H1 (cell line): ENCODE measurements at regions not wholly inside any gene's neighbourhood (a gene's known extent, or its start where the extent isn't known, plus 50 kb on each side); places are given as distances from the start of the nearest gene placed in this dataset.

Experiments
- CTCF ChIA-PET: fragments of 300-600 bp; sonication (Branson Sonifier 250); formaldehyde crosslinking; loops from one replicate; lab custom pipeline; 2021; ENCODE audit not compliant: partially characterized antibody; lab: Charles Lee
- POLR2A ChIA-PET: fragments of 300-600 bp; sonication (Branson Sonifier 250); formaldehyde crosslinking; loops from one replicate; lab custom pipeline; 2021; ENCODE audit warnings: inconsistent platforms; ENCODE audit not compliant: partially characterized antibody; lab: Charles Lee
- DNase-seq, 2 experiments: peaks; one replicate each; pipeline versions ENCODE4 v3.0.0 to v3.0.0-alpha.2; 2010 to 2022; ENCODE audit warnings: low spot score in 2 of 2, low read depth in 1 of 2, mixed read lengths in 1 of 2
- FAIRE-seq: peaks from 2 replicates; lab custom pipeline; 2011; peaks lifted over from hg19 to GRCh38; lab: Jason Lieb, UNC
- H2AFZ ChIP-seq: 2 replicates; pipeline ENCODE4 v1.8.1; 2012; ENCODE audit warnings: low read length, inconsistent platforms
- H2AK5ac ChIP-seq: 2 replicates; pipeline ENCODE4 v1.6.1; 2013; ENCODE audit warnings: low read depth, low read length
- H2BK120ac ChIP-seq: replicated peaks from 2 replicates; pipeline ENCODE3; 2013; ENCODE audit warnings: low read depth, low read length, inconsistent platforms
- H2BK12ac ChIP-seq: 2 replicates; pipeline ENCODE4 v1.6.1; 2013; ENCODE audit warnings: low read depth, low read length
- H2BK15ac ChIP-seq: 2 replicates; pipeline ENCODE4 v1.6.1; 2013; ENCODE audit warnings: low read length
- H2BK20ac ChIP-seq: 2 replicates; pipeline ENCODE4 v1.6.1; 2013; ENCODE audit warnings: low read length
- H2BK5ac ChIP-seq: 2 replicates; pipeline ENCODE4 v1.6.1; 2013; ENCODE audit warnings: low read depth, low read length
- H3K14ac ChIP-seq: 2 replicates; pipeline ENCODE4 v1.6.1; 2013; ENCODE audit warnings: inconsistent platforms; ENCODE audit not compliant: insufficient read length
- H3K18ac ChIP-seq: 2 replicates; pipeline ENCODE4 v1.6.1; 2013; ENCODE audit warnings: low read length; ENCODE audit errors: extremely low read depth
- H3K23ac ChIP-seq: 2 replicates; pipeline ENCODE4 v1.6.1; 2013; ENCODE audit warnings: inconsistent platforms; ENCODE audit not compliant: insufficient read length
- H3K23me2 ChIP-seq: 2 replicates; pipeline ENCODE4 v1.6.1; 2013; ENCODE audit warnings: low read depth, low read length
- H3K27ac ChIP-seq: 2 replicates; pipeline ENCODE4 v1.6.1; 2011; ENCODE audit warnings: low read depth, low read length, inconsistent platforms
- H3K27me3 ChIP-seq, 4 experiments: replicated peaks in 1 of 4; 1 replicate in 1 of 4; 2 replicates in 3 of 4; pipeline versions ENCODE4 v1.6.1 to v1.8.1; 2011 to 2013; ENCODE audit warnings: low read length in 3 of 4, mild to moderate bottlenecking in 3 of 4, inconsistent platforms in 2 of 4, mixed read lengths in 2 of 4, moderate library complexity in 1 of 4; ENCODE audit not compliant: control insufficient read depth in 3 of 4, insufficient read depth in 3 of 4; ENCODE audit errors: extremely low read depth in 1 of 4
- H3K36me3 ChIP-seq, 4 experiments: 2 replicates each; pipeline versions ENCODE4 v1.6.1 to v1.8.1; 2011 to 2013; ENCODE audit warnings: mild to moderate bottlenecking in 4 of 4, low read length in 3 of 4, moderate library complexity in 2 of 4, control low read depth in 1 of 4, inconsistent platforms in 1 of 4; ENCODE audit not compliant: insufficient read depth in 4 of 4, control insufficient read depth in 2 of 4
- H3K4ac ChIP-seq: replicated peaks from 2 replicates; pipeline ENCODE3; 2013; ENCODE audit warnings: low read length, low read depth, mixed read lengths, inconsistent platforms; ENCODE audit not compliant: insufficient read length
- H3K4me1 ChIP-seq, 4 experiments: replicated peaks in 1 of 4; 1 replicate in 1 of 4; 2 replicates in 3 of 4; pipeline versions ENCODE4 v1.6.1 to v1.8.1; 2011 to 2013; ENCODE audit warnings: low read length in 3 of 4, inconsistent platforms in 2 of 4, mixed read lengths in 1 of 4; ENCODE audit not compliant: insufficient read depth in 4 of 4, control insufficient read depth in 3 of 4
- H3K4me2 ChIP-seq, 2 experiments: 2 replicates each; pipeline versions ENCODE4 v1.6.1 to v1.8.1; 2011 to 2013; ENCODE audit warnings: low read depth in 2 of 2, low read length in 2 of 2, control low read depth in 1 of 2, inconsistent platforms in 1 of 2, mild to moderate bottlenecking in 1 of 2; ENCODE audit not compliant: insufficient read depth in 1 of 2
- H3K4me3 ChIP-seq, 4 experiments: fragments of 200-600, 300-600 bp in 1 of 4; sonication (generic), shearing (Covaris generic), sonication (Bioruptor Twin) in 1 of 4; 2 replicates each; pipeline versions ENCODE4 v1.5.1 to v1.8.1; 2011 to 2016; ENCODE audit warnings: low read length in 4 of 4, low read depth in 3 of 4, control low read depth in 2 of 4, inconsistent platforms in 2 of 4, mild to moderate bottlenecking in 2 of 4, mixed read lengths in 1 of 4, moderate library complexity in 1 of 4; ENCODE audit not compliant: insufficient read depth in 2 of 4; ENCODE audit errors: extremely low read depth in 1 of 4
- H3K56ac ChIP-seq: replicated peaks from 2 replicates; pipeline ENCODE3; 2013; ENCODE audit warnings: low read depth, mild to moderate bottlenecking, mixed read lengths, low read length, inconsistent platforms; ENCODE audit not compliant: insufficient read length
- H3K79me1 ChIP-seq: 2 replicates; pipeline ENCODE4 v1.6.1; 2013; ENCODE audit warnings: low read depth, low read length, control low read depth
- H3K79me2 ChIP-seq, 2 experiments: 2 replicates each; pipeline versions ENCODE4 v1.6.1 to v1.8.1; 2012 to 2013; ENCODE audit warnings: low read length in 2 of 2, mild to moderate bottlenecking in 2 of 2, inconsistent platforms in 1 of 2; ENCODE audit not compliant: insufficient read depth in 2 of 2, control insufficient read depth in 1 of 2
- H3K9ac ChIP-seq, 4 experiments: replicated peaks in 1 of 4; 1 replicate in 1 of 4; 2 replicates in 3 of 4; pipeline versions ENCODE4 v1.6.1 to v1.8.1; 2011 to 2013; ENCODE audit warnings: low read depth in 3 of 4, low read length in 3 of 4, control low read depth in 2 of 4, mild to moderate bottlenecking in 2 of 4, moderate library complexity in 2 of 4, inconsistent platforms in 1 of 4; ENCODE audit errors: extremely low read depth in 1 of 4
- H3K9me3 ChIP-seq, 2 experiments: 2 replicates each; pipeline versions ENCODE4 v1.6.1 to v1.8.1; 2012 to 2013; ENCODE audit warnings: mild to moderate bottlenecking in 2 of 2, moderate library complexity in 2 of 2, control low read depth in 1 of 2, inconsistent platforms in 1 of 2, low read depth in 1 of 2, low read length in 1 of 2, mixed read lengths in 1 of 2; ENCODE audit not compliant: insufficient read depth in 2 of 2
- H4K20me1 ChIP-seq, 2 experiments: replicated peaks in 1 of 2; 2 replicates each; pipeline versions ENCODE3 to v1.8.1; 2011 to 2013; ENCODE audit warnings: inconsistent platforms in 2 of 2, low read length in 2 of 2, mild to moderate bottlenecking in 1 of 2; ENCODE audit not compliant: insufficient read depth in 2 of 2, control insufficient read depth in 1 of 2
- H4K5ac ChIP-seq: 2 replicates; pipeline ENCODE4 v1.6.1; 2013; ENCODE audit warnings: low read length, low read depth, mixed read lengths, inconsistent platforms; ENCODE audit not compliant: insufficient read length
- H4K8ac ChIP-seq: 2 replicates; pipeline ENCODE4 v1.8.0; 2013; ENCODE audit warnings: mild to moderate bottlenecking, moderate library complexity, low read length, inconsistent platforms; ENCODE audit not compliant: insufficient read depth; ENCODE audit errors: extremely low read depth
- H4K91ac ChIP-seq: replicated peaks from 2 replicates; pipeline ENCODE3; 2013; ENCODE audit warnings: low read length, mixed read lengths, inconsistent platforms; ENCODE audit not compliant: insufficient read length
- EZH2 ChIP-seq: fragments of 200-600 bp; sonication (generic); IDR thresholded peaks from 2 replicates; pipeline ENCODE4 v1.7.1; 2012; ENCODE audit warnings: low read depth, mild to moderate bottlenecking, moderate library complexity, low read length, inconsistent platforms; ENCODE audit not compliant: severe bottlenecking
- WGBS, 2 experiments: shearing (Covaris generic) in 1 of 2; methylation state at CpG; one replicate each; pipeline versions ENCODE4 v1.1.6 to v1.1.7; 2013 to 2015; ENCODE audit warnings: low lambda C conversion rate in 2 of 2, mixed read lengths in 2 of 2, inconsistent platforms in 1 of 2, low coverage in 1 of 2, missing lambda C conversion rate in 1 of 2; ENCODE audit not compliant: insufficient replicate concordance in 2 of 2, insufficient coverage in 1 of 2, insufficient read length in 1 of 2; ENCODE audit errors: extremely low coverage in 1 of 2, missing lambda C conversion rate in 1 of 2; 5-methylcytosine and 5-hydroxymethylcytosine counted together

DNA sequence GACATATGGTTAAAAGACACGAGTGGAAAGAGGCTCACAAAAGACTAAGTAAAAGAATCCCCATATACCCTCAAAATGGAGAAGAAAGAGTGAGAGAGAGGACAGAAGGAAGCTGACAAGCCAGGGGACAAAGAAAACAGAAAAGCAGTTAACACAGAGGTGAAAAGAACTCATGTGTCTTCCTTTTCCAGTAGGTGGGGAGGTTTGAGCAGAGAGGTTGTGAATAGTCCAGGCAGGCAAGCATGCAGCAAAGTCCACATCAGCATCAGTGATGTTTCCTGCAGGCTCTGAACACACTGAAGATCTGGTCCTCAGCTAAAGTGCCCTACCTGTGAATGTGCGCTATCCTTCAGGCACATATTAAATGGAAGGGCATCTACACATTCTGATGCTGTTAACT lies 196.5 kb upstream of the IRAK1BP1 start:
- peak overlapping the region; percentile 98 for H2AFZ ChIP-seq
- no peaks in the 10 kb centered on the region for H3K79me1 ChIP-seq
- H3K4me1 ChIP-seq, result peaks cover 0 to 9% (median 1%) of the 10 kb centered on the region in 4 experiments; a peak in 2 of 7 replicates
- no peak overlapping the region for H3K4me3 ChIP-seq
- DNase-seq (no peak), FAIRE-seq (no peak)
- H3K79me2 ChIP-seq, result no peaks in the 10 kb centered on the region
- no peak overlapping the region for H4K91ac ChIP-seq
- H2BK5ac ChIP-seq, result peak overlapping the region; percentile 26; the same call in 1 of the 2 replicates
- no peak overlapping the region for H4K8ac ChIP-seq
- peaks cover 1 to 3% of the 10 kb centered on the region in 2 experiments; a peak in 2 of 4 replicates for H3K9me3 ChIP-seq
- H3K36me3 ChIP-seq, result no peaks in the 10 kb centered on the region
- peak overlapping the region; percentile 70; the same call in 1 of the 2 replicates for H2BK12ac ChIP-seq
- H3K4me2 ChIP-seq, result peak overlapping the region in 1 of 2 experiments; percentile 17; a peak in 1 of 4 replicates
- no peak overlapping the region for H3K27ac ChIP-seq
- no peak for TF ChIP-seq EZH2
- WGBS, 2 experiments, result 67% methylated on average over 2 of the region's 2 CpGs; no CpG with 5 or more reads in 1 of the 2 experiments
- ChIA-PET POLR2A (no interaction called here), CTCF (no interaction called here)
- H3K56ac ChIP-seq, result no peak overlapping the region
- H3K4ac ChIP-seq, result no peak overlapping the region
- peak overlapping the region; percentile 74 for H2BK20ac ChIP-seq
- H2BK15ac ChIP-seq, result no peak overlapping the region
- no peak overlapping the region for H3K9ac ChIP-seq
- no peaks in the 10 kb centered on the region for H4K20me1 ChIP-seq
- H2BK120ac ChIP-seq, result peak overlapping the region; percentile 36
- H3K18ac ChIP-seq, result peak overlapping the region; percentile 15; the same call in 1 of the 2 replicates
- no peak overlapping the region for H3K23ac ChIP-seq
- no peaks in the 10 kb centered on the region for H3K27me3 ChIP-seq
- no peak overlapping the region for H3K14ac ChIP-seq
- no peak overlapping the region for H4K5ac ChIP-seq
- no peak overlapping the region for H2AK5ac ChIP-seq
- no peaks in the 10 kb centered on the region for H3K23me2 ChIP-seq
